Stimulated activated CD8-positive, alpha-beta memory T cell treated with anti-CD3 and anti-CD28 coated beads, Interleukin-4, amount 100 ng/mL, for 48 hours (primary cell): ENCODE measurements at regions not wholly inside any gene's neighbourhood (a gene's known extent, or its start where the extent isn't known, plus 50 kb on each side); places are given as distances from the start of the nearest gene placed in this dataset.
"Not testable (repeated sequence)": the region's sequence is repeated elsewhere in the genome, so short reads cannot be mapped to it uniquely, and the experiment has no call there.

ENCODE experiments used
- DNase-seq: peaks from one replicate; pipeline ENCODE4 v3.0.0-alpha.2; 2020

DNA sequence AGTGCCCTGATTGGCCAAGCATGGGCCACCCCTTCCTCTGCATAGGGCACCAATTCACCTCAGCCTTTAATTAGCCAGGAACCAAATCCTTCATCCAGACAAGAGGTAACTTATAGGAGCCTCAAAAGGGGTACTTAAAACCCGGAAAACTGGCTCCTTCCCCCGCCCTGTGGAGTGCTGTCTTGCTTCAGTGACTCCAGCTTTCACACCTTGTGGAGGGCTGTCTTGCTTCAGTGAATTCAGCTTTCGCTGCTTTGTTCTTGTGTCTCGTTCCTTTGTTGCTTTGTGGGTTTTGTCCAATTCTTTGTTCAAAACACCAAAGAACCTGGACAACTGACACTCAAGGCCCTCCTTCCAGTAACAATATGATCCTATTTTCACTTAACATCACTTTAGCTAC lies 82.2 kb upstream of the FRG1 start:
- no peak for DNase-seq

- no peak for DNase-seq
Observed at GRCh38 chr4:189861101-189861500, 79.6 kb upstream of the FRG1 start.

DNA sequence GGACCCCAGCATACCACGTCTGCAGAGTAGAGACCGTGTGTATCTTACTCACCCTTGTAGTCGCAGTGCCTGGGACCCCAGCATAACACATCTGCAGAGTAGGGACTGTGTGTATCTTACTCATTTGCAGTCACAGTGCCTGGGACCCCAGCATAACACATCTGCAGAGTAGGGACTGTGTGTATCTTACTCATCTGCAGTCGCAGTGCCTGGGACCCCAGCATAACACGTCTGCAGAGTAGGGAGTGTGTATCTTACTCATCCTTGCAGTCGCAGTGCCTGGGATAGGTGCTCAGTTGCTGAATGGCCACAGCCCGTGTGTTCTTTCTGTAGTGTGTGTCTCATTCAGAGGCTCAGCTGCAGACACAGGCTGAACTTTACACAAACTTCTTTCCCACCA lies 71.4 kb upstream of the FRG1 start:
- DNase-seq = no peak

DNA sequence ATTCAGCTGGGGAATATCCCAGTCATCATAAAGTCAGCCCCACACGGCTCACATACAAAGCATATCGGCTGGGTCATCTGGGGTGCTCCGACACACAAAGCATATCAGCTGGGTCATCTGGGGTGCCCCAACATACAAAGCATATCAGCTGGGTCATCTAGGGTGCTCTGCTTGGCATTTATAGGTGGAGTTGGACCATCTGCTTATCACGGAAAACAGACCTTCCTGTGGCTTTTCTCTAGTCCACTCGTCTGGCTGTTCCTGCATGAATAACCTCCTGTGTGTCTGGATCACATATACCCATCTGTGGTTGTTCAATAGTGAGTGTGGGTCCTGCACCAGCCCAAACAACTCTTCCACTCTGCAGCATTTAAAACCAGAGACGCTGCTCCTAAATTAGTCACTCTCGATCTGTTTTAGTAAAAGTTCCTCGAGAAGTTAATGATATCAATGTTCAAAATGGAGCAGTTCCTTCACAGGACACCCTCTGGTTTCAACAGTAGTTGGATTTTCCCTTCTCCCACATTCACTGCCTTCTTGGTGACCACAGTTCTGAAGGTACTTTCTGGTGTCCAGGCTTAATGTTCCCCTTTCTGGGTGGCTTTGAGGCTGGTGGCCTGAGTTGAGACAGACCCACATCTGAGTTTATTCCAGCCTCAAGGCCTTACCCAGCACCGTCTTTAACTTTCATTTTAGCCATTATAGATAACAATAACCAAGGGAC lies 70.0 kb upstream of the FRG1 start:
- no peak for DNase-seq

GRCh38 chr4:189874591-189874990 lies 66.1 kb upstream of the FRG1 start:
- DNase-seq = no peak

DNA sequence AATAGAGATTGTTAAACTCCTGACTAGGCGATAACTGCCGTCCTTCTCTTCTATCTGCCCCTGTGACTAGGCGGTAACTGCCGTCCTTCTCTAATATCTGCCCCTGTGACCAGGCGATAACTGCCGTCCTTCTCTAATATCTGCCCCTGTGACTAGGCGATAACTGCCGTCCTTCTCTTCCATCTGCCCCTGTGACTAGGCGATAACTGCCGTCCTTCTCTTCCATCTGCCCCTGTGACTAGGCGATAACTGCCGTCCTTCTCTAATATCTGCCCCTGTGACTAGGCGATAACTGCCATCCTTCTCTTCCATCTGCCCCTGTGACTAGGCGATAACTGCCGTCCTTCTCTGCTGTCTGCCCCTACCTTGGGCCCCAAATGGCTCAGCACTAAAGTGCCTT lies 59.5 kb upstream of the FRG1 start:
- DNase-seq = not testable (repeated sequence)

GRCh38 chr4:189888407-189888806 lies 52.3 kb upstream of the FRG1 start:
- not testable (repeated sequence) for DNase-seq
